ENCODE measurements at regions not wholly inside any gene's neighbourhood (a gene's known extent, or its start where the extent isn't known, plus 50 kb on each side); places are given as distances from the start of the nearest gene placed in this dataset.

DNA sequence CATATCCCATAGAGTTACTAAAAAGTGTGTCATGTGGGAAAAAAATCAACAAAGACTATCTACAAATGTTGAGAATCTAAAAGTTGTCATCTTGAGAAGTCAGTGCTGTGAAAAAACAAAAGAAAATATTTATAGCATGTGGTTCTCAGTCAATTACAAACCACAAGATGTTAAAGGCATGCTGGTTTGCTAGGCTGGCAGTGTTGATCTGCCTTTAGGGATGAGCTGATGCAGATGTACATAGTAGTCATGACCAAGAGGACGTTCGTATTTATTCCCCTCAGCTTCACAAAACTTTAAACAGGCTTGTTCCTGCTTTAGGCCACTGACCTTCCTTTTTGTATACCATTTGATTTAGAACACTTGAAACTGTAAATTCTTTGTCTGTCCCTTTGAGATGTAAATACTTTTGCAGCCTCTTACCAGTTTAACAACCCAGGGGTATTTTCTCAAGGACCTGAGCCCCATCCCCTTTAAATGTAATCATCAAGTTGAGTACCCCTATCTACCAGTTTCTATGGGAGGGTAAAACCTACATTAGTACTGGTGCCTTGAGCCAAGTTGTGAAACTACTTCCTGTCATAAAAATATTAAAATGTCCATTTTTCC lies 446.6 kb downstream of the KCNJ18 start:
- Histone ChIP-seq H3K36me3 (ENCODE audit: control insufficient read depth, insufficient read depth, low read length) (no peaks in the 10 kb centered on the region), H3K4me3 (ENCODE audit: low read depth in 2 of 2, low read length in 2 of 2) (no peak overlapping the region), H3K27ac (ENCODE audit: low read length) (no peak overlapping the region), H3K4me1 (ENCODE audit: control insufficient read depth, insufficient read depth, low read length) (no peaks in the 10 kb centered on the region), H3K27me3 (ENCODE audit: control insufficient read depth, insufficient read depth, low read length) (no peaks in the 10 kb centered on the region), H3K9me3 (ENCODE audit: control insufficient read depth, insufficient read depth, low read depth, low read length) (no peaks in the 10 kb centered on the region)
- CTCF ChIA-PET = no interaction called here
- in situ Hi-C loops (cut with HindIII; ENCODE audit: low pct_unique_long_range_greater_than_20kb, low sequenced_read_pairs) = no loop called here
- no peak for ATAC-seq
- TF ChIP-seq SIN3A (IDR thresholded peaks at IDR 0.05; ENCODE audit: borderline replicate concordance, insufficient read depth, low read depth, low read length) = no peak
- no peak for TF ChIP-seq POLR2AphosphoS5 (IDR thresholded peaks at IDR 0.05; ENCODE audit: low read depth, low read length)
- TF ChIP-seq, protein P1, sequence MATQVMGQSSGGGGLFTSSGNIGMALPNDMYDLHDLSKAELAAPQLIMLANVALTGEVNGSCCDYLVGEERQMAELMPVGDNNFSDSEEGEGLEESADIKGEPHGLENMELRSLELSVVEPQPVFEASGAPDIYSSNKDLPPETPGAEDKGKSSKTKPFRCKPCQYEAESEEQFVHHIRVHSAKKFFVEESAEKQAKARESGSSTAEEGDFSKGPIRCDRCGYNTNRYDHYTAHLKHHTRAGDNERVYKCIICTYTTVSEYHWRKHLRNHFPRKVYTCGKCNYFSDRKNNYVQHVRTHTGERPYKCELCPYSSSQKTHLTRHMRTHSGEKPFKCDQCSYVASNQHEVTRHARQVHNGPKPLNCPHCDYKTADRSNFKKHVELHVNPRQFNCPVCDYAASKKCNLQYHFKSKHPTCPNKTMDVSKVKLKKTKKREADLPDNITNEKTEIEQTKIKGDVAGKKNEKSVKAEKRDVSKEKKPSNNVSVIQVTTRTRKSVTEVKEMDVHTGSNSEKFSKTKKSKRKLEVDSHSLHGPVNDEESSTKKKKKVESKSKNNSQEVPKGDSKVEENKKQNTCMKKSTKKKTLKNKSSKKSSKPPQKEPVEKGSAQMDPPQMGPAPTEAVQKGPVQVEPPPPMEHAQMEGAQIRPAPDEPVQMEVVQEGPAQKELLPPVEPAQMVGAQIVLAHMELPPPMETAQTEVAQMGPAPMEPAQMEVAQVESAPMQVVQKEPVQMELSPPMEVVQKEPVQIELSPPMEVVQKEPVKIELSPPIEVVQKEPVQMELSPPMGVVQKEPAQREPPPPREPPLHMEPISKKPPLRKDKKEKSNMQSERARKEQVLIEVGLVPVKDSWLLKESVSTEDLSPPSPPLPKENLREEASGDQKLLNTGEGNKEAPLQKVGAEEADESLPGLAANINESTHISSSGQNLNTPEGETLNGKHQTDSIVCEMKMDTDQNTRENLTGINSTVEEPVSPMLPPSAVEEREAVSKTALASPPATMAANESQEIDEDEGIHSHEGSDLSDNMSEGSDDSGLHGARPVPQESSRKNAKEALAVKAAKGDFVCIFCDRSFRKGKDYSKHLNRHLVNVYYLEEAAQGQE (IDR thresholded peaks at IDR 0.05; ENCODE audit: insufficient read depth in 1 of 2, low read depth in 2 of 2, low read length in 1 of 2) = no peak
- no peak for TF ChIP-seq CTCF (IDR thresholded peaks at IDR 0.05)
- no peak for TF ChIP-seq TCF7L2 (IDR thresholded peaks at IDR 0.05; ENCODE audit: low read depth, low read length)
- intact Hi-C loops (cut with micrococcal nuclease; ENCODE audit: unreplicated experiment) = no loop called here
- no TSS peak for BruUV-seq (replicated peaks)
- POLR2A ChIA-PET = no interaction called here
- DNase-seq (ENCODE audit: low read depth, low spot score) = no peak

DNA sequence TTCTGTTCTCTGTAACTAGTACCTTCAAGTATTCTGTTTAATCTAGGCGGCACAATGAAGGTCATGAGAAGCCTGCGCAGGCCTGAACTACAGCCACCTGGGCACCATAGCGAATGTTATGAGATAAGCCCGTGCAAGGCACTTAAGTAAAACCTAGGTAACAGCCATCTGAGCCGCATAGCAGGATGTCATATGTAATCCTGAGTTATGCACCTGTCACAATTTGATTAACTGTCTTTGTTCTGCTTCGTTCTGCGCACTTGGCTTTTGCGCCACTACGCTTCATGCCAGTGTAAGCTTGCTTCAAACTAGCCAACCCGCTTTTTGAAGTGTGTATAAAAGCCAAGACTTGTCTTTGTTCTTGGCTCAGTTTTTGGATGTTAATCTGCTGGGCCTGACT lies 449.8 kb downstream of the KCNJ18 start:
- ATAC-seq = no peak
- Histone ChIP-seq H3K36me3 (ENCODE audit: control insufficient read depth, insufficient read depth, low read length) (no peaks in the 10 kb centered on the region), H3K27me3 (ENCODE audit: control insufficient read depth, insufficient read depth, low read length) (no peaks in the 10 kb centered on the region), H3K27ac (ENCODE audit: low read length) (no peak overlapping the region), H3K4me3 (ENCODE audit: low read depth in 2 of 2, low read length in 2 of 2) (no peak overlapping the region), H3K4me1 (ENCODE audit: control insufficient read depth, insufficient read depth, low read length) (no peaks in the 10 kb centered on the region), H3K9me3 (ENCODE audit: control insufficient read depth, insufficient read depth, low read depth, low read length) (no peaks in the 10 kb centered on the region)
- in situ Hi-C loops (cut with HindIII; ENCODE audit: low pct_unique_long_range_greater_than_20kb, low sequenced_read_pairs) (no loop called here), intact Hi-C loops (cut with micrococcal nuclease; ENCODE audit: unreplicated experiment) (no loop called here)
- CTCF ChIA-PET = no interaction called here
- POLR2A ChIA-PET = no interaction called here
- BruUV-seq (replicated peaks) = no TSS peak
- no peak for DNase-seq (ENCODE audit: low read depth, low spot score)
- TF ChIP-seq CTCF (IDR thresholded peaks at IDR 0.05) = no peak
- TF ChIP-seq, protein P1 (IDR thresholded peaks at IDR 0.05; ENCODE audit: insufficient read depth in 1 of 2, low read depth in 2 of 2, low read length in 1 of 2) = no peak
- no peak for TF ChIP-seq POLR2AphosphoS5 (IDR thresholded peaks at IDR 0.05; ENCODE audit: low read depth, low read length)
- no peak for TF ChIP-seq SIN3A (IDR thresholded peaks at IDR 0.05; ENCODE audit: borderline replicate concordance, insufficient read depth, low read depth, low read length)
- TF ChIP-seq TCF7L2 (IDR thresholded peaks at IDR 0.05; ENCODE audit: low read depth, low read length) = no peak

Data from Panc1 (cell line).